ENCODE measurements at regions not wholly inside any gene's neighbourhood (a gene's known extent, or its start where the extent isn't known, plus 50 kb on each side); places are given as distances from the start of the nearest gene placed in this dataset.

DNA sequence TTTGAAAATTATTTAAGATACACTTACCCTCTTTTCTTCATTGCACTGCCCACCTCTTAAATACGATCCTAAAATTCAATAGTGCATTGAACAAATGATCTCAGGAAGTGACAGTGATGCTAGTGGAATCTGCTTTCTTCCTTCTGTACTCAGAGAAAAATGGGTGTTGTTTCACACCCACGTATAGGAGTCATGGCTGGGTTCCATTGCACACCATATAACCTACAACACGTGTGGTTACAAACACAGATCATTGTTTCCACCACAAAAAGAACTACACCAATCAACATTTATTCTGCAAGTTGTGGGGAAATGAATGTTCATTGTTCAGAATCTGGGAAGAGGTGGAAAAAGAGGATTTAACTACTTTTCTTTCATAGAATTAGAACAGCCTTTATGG is 275.9 kb downstream of the MAN2A1 start:
- TF ChIP-seq, protein P1, sequence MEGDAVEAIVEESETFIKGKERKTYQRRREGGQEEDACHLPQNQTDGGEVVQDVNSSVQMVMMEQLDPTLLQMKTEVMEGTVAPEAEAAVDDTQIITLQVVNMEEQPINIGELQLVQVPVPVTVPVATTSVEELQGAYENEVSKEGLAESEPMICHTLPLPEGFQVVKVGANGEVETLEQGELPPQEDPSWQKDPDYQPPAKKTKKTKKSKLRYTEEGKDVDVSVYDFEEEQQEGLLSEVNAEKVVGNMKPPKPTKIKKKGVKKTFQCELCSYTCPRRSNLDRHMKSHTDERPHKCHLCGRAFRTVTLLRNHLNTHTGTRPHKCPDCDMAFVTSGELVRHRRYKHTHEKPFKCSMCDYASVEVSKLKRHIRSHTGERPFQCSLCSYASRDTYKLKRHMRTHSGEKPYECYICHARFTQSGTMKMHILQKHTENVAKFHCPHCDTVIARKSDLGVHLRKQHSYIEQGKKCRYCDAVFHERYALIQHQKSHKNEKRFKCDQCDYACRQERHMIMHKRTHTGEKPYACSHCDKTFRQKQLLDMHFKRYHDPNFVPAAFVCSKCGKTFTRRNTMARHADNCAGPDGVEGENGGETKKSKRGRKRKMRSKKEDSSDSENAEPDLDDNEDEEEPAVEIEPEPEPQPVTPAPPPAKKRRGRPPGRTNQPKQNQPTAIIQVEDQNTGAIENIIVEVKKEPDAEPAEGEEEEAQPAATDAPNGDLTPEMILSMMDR (IDR thresholded peaks at IDR 0.05; ENCODE audit: extremely low read depth in 1 of 2, insufficient read depth in 1 of 2, low read depth in 1 of 2, low read length in 2 of 2) = no peak
- no peak for TF ChIP-seq EZH2 (IDR thresholded peaks at IDR 0.05; ENCODE audit: borderline replicate concordance, low read depth, low read length, severe bottlenecking)
- TF ChIP-seq POLR2A (IDR thresholded peaks at IDR 0.05; ENCODE audit: low read depth, low read length) = no peak
- no peak for TF ChIP-seq GATA2 (IDR thresholded peaks at IDR 0.05; ENCODE audit: insufficient read depth, insufficient read length, low read depth, low read length)
- TF ChIP-seq POLR2AphosphoS5 (IDR thresholded peaks at IDR 0.05; ENCODE audit: insufficient read depth, low read depth, low read length) = no peak
- TF ChIP-seq, protein P2, sequence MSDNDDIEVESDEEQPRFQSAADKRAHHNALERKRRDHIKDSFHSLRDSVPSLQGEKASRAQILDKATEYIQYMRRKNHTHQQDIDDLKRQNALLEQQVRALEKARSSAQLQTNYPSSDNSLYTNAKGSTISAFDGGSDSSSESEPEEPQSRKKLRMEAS (IDR thresholded peaks at IDR 0.05; ENCODE audit: insufficient read depth, insufficient read length) = no peak
- no peak for TF ChIP-seq FOS (IDR thresholded peaks at IDR 0.05; ENCODE audit: borderline replicate concordance, insufficient read depth, low read length)
- no peak for TF ChIP-seq MYC (IDR thresholded peaks at IDR 0.05; ENCODE audit: low read depth, low read length)

Measured in endothelial cell of umbilical vein (primary cell).